GM03348 (cell line): ENCODE measurements at regions not wholly inside any gene's neighbourhood (a gene's known extent, or its start where the extent isn't known, plus 50 kb on each side); places are given as distances from the start of the nearest gene placed in this dataset.

Experiments
- DNase-seq: peaks from one replicate; pipeline ENCODE4 v3.0.0; 2012; ENCODE audit warnings: low spot score

DNA sequence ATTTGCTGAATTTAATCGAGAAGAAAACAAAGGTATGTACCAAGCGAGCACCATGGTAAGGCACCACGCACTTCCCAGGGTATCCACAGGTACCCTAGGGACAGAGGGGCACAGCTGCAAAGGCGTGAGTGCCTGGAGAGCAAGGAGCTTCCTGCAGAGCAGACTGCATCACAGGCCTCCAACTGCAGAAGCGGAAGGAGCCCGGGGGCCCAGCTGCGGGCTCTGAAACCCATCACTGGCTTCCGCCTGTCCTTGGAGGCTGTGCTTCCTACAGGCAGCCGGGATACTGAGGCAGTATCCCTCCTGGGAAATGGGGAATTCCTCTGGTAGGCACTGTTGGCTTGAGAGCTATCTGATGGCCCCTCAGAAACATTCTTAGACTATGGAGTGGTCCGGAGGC lies 217.4 kb upstream of the GMDS start:
- DNase-seq: no peak

DNA sequence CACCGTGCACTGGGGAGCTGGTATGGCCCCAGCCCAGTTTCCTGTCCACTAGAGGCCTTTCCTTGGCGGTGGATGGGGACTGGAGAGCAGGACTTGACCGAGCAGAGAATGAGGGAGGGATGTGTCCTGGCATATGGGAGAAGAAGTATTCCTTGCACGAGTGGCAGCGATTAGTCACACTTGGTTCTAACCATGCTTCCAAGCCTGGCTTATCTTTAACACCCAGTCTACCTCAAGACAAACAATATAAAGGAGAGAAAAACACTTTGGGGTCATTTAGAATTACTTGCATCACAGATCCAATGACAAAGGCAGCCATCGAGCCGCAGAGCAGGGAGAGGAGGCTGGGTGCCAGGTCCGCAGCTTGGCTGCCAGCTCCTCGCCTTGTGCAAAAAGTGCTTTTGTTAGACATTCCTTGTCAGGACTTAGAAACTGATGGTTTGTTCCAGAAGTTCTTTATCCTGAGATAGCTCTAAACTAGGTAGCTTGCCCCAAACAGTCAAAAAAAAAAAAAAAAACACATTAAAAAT lies 214.9 kb upstream of the GMDS start:
- no peak for DNase-seq

DNA sequence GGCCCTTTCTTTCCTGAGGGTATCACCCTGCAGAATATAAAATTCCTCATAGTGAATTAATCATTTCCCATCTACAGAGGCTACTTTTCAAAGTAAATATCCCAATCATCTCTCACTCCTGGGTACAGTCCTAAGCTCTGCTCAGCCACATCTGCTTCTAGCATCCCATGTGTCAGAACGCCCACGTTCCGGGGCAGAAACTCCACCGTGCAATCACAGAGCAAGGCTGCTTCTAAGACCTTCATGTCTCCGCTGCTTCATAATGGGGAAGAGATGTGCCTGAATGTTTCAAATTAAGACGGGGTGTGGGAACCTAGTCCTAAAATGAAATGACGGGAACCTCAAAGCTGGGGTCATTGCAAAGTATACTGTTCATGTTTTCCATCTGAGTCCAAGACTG lies 208.8 kb upstream of the GMDS start:
- DNase-seq: peak; percentile 56

DNA sequence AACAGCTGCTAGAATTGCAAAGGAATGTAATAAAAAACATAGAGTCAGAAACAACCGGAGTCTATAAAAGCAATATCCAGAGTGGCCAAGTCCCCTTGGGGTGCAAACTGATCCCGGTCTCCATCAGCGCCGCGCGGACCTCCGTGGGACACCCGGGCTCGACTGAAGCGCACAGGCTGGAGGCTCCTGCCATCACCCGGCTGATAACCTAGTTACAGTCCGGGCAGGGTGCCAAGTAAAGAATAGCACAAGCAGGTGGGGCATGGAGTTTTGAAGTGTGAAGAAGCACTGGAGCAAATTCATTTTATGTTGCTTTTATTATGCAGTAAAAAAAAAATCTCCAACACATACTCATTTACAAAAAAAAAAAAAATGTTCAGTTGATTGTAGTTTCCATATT lies 205.1 kb upstream of the GMDS start:
- DNase-seq: no peak

DNA sequence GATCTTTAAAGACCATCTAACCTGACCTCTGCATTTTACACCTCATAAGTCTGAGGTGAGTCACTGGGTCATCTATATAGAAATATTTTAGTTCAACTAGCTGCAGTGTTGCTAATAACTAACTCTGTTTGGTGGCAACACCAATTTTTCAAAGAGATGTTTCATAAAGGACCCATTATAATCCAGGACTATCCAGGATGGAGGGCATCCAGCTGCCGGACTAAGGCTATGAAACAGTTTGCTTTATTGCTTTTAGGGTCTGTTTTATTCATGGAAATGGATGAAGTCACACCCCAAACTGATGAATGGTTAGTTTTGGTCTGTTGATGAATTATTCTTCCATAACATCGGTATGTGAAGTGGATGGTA lies 204.2 kb upstream of the GMDS start:
- no peak for DNase-seq

DNA sequence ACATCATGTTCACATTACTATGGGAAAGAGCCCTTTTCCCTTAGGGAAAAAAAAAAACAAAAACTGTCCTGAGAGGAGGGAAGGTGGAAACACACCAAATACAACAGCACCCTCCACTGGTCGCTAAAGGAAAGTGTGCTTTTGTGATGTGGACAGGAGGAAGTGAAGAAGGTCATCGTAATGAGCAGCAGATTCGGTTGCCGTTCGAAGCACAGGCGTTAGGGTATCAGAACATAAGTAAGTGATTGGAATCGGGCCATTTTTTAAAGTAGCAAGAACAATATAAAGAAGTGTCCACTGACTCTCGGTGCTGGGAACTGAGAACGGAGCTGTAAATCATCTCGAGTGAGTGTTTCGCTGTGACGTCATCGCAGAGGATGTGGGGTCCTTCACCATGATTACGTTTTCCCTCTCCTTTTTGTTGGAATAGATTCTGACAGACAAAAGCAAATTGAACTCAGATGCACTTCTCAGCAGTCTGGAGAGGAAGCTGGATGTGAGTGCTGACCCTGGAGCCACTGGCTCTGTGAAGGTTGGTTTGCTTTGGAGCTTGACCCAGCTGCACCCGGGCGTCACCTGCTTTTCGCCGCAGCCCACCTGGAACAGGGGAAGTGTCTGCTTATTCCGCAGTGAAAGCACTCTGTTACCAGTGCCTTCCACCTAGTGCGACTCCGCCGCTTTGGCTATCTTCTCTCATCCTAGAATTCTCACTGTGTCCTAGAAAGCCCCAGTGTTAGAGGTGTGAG lies 203.6 kb upstream of the GMDS start:
- peak; percentile 73 for DNase-seq

DNA sequence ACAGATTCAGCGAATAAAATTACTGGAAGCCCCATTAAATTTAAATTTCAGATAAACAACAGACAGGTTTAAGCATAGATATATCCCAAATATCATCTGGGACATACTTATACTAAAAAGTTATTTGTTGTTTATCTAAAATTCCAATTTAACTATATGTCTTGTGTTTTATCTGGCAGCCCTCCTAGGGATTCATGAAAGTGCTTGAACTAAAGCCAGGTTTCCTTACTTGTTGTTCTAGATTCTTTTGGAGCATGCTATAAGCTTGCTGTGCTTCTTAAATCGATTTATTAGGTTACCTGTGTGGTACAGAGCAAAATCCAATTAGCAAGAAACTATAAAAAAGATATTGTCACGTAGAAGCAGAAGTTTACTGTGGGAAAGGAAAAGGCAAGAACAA lies 202.5 kb upstream of the GMDS start:
- DNase-seq: no peak

DNA sequence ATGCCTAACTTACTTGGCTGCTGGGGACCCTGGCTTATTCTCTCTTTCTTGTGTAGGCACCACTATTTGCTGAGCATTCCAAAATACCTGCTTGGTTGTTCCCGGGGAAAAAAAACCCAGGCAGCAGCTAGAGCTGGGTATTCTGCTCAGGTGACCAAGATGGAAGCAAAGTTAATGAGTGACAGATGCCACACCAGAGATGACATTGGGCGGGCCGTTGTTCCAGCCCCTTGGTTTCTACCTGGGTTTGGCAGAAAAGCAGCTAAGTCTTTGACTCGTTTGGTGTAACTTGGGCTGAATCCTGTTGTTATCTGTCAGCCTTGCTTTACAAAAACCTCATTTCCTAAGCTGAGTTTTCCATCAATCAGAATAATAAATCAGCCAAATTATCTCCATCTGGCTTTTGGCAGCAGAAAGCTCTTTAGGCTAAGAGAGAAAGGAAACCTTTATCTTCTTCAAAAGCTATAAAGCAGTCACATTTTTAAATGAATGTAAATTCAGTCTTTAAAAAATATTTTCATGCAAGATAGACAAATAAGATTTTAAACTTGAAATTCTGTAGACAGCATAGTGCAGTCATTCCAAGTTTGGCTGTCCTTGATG lies 202.0 kb upstream of the GMDS start:
- no peak for DNase-seq

DNA sequence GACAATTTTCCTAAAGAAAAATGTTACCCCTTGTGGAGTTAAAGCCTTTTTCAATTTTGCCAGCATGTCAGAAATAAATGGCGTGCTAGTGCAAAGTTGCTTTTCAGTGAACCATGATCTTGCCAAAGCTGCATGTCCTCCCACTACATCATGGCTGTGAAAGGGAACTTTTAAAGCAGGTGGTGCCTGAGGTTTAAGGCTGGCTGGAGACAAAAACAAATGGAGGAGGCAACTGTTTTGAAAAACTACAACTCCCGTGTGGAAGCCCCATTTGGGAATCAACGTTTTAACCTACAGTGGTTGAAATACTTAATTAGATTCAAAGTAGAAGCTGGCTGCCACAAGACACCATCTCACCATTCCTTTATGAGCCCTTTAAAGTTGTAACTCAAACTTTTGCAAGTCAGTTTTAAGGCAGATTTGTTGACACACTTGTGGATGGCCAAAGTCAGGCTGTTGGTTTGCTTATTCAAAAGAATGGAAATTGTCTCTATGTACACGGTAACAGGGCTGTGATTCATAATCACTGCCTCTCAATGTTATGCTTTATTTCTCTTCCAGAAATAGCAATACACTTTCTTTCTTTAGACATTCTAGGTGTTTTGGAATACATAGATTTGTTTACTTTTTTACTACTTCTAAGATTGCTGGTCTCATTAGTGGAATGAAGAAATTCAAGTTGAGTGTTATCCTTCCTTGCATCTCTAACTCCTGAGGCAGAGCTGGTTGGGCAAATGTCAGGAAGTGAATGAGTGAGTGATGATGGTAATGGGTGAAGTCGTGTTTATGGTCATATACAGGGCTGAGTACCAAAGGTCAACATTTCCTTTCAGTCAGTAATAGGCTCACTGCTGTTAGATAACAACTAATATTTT lies 196.4 kb upstream of the GMDS start:
- DNase-seq: no peak

DNA sequence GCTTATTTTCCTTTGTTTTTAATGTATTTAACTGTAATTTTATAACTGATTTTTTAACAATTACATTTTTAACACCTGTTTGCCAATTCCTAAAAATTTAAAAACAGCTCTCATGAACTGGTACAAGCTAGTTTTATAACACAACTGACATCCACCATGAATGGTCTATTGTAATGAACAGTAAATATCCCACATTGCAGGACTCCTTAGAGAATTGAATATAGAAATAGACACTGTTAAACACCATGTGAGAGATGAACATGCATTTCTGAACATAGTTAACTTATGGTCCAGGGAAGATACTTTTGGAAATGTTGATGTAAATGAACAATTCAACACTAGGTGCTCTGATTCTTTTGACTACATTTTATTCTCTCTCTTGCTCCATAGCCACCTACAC lies 195.1 kb upstream of the GMDS start:
- no peak for DNase-seq

DNA sequence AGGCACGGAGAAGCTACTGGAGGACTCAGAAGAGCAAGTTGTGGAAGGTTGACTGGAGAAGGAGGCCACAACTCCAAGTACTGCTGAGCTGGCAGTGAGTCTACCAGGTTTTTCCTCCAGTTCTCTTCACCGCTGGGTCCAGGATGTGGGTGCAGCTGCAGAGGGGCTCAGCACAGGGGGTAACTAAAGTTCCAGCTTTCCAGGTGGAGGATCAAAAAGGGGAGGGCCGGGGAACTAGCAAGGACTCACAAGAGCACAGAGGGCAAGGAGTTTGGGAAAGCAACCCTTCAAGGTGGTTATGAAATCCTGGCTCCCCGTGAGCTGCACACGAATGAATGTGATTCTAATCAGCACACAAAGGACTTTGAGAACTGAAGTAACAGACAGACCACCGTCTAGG lies 194.2 kb upstream of the GMDS start:
- no peak for DNase-seq

DNA sequence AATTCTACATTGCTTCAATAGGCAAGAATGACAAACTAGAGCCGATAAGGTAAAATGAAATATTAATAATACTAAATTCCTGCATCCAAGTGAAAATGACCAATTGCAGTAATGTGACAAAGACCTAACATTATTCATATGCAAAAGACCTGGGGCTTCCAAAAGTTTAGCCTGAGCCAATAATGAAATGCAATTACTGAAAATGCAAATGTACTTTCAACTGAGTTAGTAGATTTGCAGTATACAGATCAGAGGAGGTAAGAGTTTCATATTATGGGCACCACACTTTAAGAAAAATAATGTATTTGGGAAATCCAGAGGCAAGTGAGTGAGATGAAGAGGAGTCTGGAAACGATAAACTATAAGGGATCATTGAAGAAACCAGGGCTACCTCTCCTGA lies 193.7 kb upstream of the GMDS start:
- no peak for DNase-seq

DNA sequence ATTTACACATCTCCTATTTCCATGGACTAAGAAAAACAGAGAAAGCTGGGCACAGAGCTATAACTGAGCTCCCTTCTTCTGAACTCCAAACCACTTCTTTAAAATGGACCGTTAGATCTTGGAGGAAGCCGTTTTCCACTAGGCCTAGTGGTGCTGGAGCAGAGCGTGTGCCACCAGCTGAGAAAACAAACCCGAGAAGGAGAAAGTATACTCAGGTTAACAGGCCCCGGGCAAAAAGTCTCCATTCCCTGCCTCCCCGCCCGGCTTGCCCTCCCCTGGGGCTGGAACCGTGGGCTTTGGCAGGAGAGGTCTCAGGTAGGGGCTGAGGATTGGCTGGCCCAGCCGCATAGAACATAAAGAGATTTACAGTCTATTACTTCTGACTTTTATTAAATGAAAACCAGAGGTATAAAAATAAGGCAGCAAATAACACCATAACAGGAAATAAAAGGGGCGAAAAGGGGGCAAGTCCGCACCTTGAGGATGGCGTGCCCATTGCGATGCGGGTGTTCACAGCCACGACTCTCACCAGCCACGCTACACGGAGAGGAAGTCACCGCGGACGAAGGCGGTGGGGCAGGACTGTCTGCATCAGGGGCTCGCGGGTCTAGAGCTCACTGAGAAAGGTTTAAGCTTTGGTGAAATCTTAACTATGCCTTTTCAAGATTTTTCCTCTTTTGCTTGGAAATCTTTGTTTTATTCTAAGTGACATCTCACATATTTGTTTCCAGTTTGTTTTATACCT lies 191.2 kb upstream of the GMDS start:
- no peak for DNase-seq

DNA sequence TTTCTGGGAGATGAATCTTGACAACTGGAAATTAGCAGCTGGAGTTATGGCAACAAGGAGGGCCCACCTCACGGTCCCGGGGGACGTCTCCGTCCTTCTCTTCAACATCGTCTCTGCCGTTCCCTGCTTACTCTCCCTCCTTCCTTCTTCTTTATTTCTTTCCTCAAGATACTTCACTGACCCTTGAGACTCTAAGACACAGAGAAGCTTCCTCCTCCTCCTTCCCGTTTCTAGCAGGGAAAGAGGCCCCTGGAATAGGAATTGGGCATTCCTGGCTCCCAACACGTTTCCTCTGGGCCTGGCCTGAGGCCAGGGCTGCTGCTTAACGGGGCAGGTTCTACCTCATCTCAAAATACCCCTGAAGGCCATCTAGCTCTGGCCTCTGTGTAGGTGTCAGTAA lies 189.9 kb upstream of the GMDS start:
- no peak for DNase-seq

DNA sequence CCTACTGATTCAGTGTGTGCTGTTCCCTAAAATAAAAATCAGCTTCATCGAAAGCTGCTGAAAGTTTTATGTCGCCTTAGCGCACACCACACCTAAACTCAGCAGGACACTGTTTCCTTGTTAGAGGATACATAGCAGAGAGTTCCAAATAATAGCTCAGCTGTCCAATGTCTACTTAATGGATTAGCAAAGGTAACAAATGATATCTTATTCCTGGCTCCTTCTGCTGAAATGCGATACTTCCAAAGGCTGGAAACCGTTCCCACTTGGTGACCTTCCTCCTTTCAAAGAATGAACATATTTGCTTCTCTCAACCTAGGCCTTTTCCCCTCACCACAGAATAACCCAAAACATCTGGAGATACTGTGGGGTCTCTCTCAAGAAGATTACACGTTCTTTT lies 189.5 kb upstream of the GMDS start:
- DNase-seq: no peak

DNA sequence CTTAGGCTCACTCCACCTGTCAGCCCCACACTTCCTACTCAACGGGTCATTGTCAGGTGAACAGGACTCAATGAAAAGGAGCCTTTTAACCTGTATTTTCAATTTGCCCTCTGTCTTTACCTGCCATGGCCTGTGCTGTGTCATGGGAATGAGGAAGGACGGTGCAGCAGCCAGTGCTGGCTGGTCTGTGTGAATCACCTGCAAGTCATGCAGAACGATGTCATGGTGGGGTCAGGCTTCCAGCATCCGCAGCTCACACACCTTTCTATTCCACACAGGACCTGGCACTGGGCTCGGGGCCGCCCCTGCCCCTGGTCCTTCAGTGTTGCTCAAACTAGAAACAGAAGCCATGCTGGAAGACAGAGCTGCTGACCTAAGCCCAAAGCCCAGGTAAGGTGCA lies 188.7 kb upstream of the GMDS start:
- no peak for DNase-seq

DNA sequence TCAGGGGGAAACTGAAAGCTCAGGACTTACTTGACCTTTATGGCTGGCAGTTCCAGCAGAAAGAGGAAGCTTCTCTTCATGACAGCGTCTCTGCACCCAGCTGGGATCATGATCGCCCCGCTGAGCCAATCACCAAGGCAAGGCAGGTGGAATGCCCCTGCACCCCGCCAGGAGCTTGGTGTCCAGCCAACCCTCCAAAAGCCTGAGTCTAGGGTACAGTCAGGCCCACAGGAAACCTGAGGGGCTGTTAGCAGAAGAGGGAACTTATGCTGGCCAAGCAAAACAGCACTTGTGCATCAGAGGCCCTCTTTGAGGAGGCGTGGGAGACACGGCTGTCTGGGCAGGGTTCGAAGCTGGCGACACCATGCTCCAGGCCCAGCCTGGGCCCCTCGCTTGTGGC lies 188.3 kb upstream of the GMDS start:
- DNase-seq: no peak

DNA sequence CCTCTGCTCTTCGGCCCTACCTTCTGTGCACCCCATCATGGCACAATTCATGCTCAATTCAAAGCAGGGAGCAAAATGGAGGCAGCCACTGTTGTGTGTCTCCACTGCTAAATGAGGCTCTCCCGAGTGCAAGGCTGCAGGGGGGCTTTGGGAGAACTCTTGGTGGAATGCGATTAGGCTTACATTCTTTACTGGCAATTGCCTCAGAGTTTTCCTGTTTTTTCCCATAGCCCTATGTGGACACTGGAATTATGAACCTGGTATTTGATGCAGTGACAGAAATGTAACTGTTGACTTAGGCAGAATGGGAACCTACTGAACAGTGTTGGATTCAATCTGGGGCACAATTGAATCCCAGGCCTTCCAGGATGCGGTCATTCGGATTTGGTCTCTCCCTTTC lies 187.9 kb upstream of the GMDS start:
- DNase-seq: no peak

DNA sequence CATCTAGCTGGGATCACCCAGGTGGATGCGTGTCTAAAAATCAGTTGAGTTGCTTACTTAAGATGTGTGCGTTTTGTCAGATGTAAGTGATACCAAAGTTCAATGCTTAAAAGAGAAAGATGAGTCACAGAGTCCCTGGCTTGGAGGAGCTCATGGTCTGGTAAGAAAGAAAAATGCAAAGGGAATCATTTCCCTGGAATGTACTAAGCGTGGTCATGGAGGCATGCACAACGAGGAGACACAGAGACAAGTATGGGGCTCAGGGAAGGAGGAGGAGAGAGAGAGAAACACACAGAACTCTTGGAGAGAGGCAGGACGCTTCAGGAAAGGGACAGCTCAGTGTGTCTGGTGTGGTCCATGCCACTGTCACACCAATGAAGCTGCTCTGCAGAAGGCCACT lies 186.9 kb upstream of the GMDS start:
- peak; percentile 84 for DNase-seq

DNA sequence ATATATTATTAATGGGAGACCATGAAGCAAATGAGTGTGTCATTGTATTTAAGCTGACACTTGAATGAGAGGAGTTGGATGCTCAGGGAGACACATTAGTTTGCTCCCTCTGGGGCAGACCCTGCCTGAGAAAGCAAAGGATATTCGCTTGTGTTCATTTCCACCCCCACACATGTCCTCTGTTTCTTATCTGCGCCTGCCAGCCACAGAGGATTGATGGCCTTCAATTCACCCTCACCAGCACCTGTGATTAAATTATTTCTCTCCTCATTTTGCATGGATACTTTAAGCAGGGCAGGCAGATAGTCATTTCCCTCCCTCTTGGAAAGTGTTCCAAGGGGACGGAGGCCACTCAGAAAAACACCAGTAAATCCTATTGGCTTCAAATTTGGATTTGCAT lies 185.2 kb upstream of the GMDS start:
- DNase-seq: no peak

DNA sequence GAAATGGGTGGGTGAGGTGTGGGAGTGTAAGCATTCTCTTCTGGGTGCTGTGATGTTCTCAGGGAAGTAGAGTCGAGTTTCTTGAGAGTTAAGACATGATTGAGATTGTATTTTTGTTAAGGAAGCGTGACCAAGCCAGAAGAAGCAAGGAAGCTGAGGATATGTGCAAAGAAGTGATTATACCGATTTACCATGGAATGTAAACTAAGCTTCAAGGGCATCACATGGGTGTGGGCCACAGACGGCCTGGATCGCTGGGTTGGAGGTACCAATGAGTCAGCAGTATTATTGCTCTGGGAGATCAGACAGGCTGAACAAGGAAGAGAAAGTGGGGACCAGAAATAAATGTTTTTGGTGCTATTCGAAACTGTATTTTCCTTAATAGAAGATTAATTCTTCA lies 184.1 kb upstream of the GMDS start:
- DNase-seq: no peak

DNA sequence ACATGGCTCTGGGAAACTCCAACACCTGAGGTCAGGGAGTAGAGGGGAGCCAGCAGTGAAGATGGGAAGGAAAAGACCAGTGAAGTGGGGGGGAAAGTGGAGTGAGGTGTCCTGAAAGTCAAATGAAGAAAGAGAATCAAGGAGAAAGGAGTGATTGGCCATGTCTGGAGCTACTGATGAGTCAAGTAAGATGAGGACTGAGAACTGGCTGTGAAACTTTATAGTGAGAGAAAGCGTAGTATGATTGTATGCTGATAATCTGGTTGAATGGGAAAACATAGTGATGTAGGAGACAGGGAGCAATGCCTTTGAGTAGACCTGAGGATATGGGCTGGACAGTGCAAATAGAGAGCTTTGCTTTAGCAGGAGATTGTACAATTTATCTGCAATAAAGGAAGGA lies 183.6 kb upstream of the GMDS start:
- DNase-seq: no peak
